Retinal pigment epithelial cell (primary cell): ENCODE measurements at regions not wholly inside any gene's neighbourhood (a gene's known extent, or its start where the extent isn't known, plus 50 kb on each side); places are given as distances from the start of the nearest gene placed in this dataset.

Experiments used
- DNase-seq: peaks from one replicate; pipeline ENCODE4 v3.0.0-alpha.2; 2010; ENCODE audit warnings: low read depth
- H3K4me3 ChIP-seq: 2 replicates; pipeline ENCODE4 v1.5.1; 2011; ENCODE audit warnings: mild to moderate bottlenecking, low read length, control low read depth, moderate library complexity
- TF ChIP-seq, protein P1 (sequence below): conservative IDR thresholded peaks from 2 replicates; pipeline ENCODE4 v1.5.1; 2011; ENCODE audit warnings: low read depth, low read length, control low read depth, inconsistent platforms

DNA sequence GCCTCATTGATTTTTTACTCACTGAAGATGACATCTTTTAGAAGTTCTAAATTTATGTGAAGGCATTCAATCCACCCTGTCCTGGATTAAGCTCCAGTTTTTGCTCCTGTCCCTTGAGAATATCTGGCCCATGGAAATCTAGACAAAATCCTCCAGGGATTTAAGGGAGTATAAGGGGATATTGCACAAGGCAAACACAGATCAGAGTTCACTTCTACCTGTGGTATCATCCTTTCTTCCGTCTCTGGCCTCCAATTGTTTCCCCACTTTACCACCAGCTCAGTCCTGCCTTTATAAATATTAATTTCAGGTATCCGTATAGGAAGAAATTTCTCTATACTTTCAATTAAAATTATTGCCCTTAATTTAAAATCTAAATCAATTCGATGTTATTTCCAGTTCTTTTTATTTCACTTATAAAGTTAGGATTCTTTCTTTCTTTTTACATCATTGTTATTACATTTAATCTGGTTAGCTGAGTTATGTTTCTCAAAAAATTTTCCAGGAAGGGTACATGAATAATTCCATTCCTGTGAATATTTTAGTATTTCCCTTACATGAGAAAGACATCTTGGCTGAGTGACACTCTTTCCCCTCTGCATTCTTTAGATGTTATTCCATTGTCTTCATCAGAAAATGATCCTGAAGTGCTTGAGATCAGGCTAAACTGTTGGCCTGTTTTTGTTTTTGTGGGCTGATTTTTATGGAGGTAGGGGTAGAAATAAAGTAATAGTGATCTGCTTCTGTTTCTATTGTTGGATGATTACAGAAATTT, 194.3 kb upstream of the MAP3K1 start:
- no peak overlapping the region for H3K4me3 ChIP-seq
- no peak for DNase-seq
- TF ChIP-seq, protein P1, sequence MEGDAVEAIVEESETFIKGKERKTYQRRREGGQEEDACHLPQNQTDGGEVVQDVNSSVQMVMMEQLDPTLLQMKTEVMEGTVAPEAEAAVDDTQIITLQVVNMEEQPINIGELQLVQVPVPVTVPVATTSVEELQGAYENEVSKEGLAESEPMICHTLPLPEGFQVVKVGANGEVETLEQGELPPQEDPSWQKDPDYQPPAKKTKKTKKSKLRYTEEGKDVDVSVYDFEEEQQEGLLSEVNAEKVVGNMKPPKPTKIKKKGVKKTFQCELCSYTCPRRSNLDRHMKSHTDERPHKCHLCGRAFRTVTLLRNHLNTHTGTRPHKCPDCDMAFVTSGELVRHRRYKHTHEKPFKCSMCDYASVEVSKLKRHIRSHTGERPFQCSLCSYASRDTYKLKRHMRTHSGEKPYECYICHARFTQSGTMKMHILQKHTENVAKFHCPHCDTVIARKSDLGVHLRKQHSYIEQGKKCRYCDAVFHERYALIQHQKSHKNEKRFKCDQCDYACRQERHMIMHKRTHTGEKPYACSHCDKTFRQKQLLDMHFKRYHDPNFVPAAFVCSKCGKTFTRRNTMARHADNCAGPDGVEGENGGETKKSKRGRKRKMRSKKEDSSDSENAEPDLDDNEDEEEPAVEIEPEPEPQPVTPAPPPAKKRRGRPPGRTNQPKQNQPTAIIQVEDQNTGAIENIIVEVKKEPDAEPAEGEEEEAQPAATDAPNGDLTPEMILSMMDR = no peak

DNA sequence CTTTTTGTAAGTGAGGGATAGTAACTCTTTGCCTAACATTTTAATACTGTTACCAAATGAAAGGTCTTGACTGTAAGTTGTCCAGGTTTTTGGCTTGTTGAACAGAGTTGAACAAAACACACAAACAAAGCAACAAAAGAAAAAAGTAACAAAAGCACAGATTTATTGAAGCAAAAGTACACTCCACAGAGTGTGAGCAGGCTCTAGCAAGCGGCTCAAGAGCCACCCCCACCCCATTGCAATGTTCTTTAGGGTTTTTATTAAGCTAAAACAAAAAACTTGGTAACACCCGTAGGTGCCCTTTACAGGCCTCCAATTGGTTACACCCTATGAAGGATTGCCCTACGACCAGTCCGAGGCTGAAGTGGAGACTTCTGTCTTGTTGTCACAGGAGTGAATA, 197.4 kb upstream of the MAP3K1 start:
- H3K4me3 ChIP-seq = no peak overlapping the region
- TF ChIP-seq, protein P1 = no peak
- no peak for DNase-seq

DNA sequence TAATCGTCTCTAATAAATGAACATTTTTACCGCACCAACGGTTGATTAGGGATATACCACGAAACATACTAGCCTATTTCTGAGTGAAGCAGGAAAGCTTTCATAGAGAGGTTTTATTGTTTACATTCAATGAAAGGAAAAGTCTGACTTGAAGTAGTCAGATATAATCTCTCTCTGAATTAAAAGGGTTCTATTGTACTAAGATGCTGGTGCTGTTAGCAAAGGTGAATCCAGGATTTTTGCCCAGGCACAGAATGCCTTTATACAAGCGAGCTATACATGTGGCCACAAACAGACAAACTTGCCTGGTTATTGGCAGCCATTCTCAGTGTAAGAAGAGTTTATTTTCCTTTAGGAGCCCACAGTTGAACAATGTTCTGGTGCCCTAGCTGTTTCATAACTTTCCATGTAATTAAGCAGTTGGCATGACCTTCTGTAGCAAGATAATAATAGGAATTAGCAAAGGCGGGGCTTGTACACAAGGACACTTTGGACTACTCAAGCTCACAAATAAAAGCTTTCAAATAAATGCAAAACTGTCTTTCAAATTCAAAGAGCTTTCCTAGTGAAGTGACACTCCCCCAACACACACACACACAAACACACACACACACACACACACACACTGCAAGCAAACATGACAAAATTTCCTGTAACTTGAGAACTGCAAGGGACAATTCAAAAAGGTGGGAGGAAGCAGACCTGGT, 198.7 kb upstream of the MAP3K1 start:
- TF ChIP-seq, protein P1 = no peak
- H3K4me3 ChIP-seq = no peak overlapping the region
- DNase-seq = no peak

DNA sequence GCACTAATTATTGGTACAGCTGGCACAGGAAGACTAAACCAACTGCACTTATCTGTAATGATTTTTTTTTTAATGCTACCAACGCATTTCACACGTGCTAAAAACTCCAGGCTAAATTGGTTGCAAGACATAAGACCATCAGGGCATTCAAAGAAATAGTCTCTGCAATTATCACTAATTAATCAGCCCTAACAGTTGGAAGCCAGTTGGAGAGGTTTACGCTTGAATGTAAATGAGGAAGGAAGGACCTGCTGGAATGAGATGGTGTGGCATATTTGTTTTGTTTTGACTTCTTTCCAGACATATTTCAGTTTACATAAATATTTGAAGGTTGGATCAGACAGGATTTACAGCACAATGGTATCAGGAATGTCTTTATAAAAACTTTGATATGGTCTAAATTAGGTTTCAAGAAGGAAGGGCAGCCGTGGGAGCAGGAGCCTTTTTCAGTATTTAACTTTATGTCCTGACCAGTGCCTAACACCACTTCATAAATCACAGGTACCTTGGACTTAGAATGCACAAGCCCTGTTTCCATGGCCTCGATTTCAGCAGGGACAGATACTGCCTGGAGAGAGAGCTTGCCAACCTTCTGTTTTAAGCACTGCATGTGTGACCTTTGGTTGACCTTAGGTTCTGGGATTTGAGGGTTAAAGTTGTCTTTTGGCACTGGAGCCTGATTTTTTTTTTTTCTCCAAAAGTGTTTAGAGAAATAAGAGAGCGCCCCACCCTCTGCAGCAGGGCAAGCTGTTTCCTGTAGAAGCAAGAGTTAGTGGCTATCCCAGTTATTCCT, 199.8 kb upstream of the MAP3K1 start:
- no peak overlapping the region for H3K4me3 ChIP-seq
- DNase-seq = peak; percentile 77
- TF ChIP-seq, protein P1 = no peak

DNA sequence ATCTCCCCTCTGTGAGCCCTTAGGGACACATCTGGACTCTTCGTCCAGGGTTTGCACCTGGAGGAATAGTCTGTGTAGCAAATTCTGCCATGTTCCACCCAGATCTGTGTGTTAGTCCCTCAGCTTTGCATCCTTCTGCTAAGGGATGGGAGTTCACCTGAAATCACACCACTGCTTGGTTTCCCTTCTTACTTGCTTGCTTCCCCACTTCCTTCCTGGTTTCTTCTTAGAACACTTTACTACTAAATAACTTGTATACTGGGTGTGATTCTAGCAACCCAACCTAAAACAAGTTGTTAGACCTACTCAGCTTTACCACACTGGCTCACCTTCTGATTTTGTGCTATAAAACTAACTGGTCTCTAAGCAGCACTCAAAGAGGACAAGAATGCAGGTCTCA, 202.6 kb upstream of the MAP3K1 start:
- H3K4me3 ChIP-seq = no peak overlapping the region
- TF ChIP-seq, protein P1 = no peak
- no peak for DNase-seq

DNA sequence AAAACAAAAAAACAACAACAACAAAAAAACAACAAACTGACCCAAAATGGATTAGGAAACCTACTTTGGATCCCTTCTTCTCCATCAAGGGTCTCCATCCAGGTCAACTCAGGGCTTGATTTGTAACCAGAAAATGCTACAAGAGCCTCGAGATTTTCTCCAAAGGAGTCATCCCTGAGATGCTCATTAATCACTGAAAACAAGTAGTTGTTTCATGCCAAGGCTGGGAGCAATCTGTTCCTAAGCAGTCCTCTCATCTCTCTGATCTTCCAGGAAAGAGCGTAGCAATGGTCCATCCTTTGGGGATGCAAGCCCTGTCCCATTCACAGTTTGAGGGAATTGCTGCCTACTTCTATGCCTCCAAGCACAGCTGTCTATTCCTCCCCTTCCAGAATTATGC, 203.0 kb upstream of the MAP3K1 start:
- no peak for DNase-seq
- TF ChIP-seq, protein P1 = no peak
- no peak overlapping the region for H3K4me3 ChIP-seq
